ENCODE measurements at regions not wholly inside any gene's neighbourhood (a gene's known extent, or its start where the extent isn't known, plus 50 kb on each side); places are given as distances from the start of the nearest gene placed in this dataset.
"Not testable (repeated sequence)": the region's sequence is repeated elsewhere in the genome, so short reads cannot be mapped to it uniquely, and the experiment has no call there.

- H3K4me2 ChIP-seq (ENCODE audit: control insufficient read depth, extremely low read depth, insufficient read depth, low read depth, low read length); dilution Hi-C loops (cut with MboI; ENCODE audit: extremely low pct_ligation_motif_present, low sequenced_read_pairs); H3K9me1 ChIP-seq (ENCODE audit: control insufficient read depth, extremely low read depth, insufficient read depth, low read length); H4K20me1 ChIP-seq (ENCODE audit: control insufficient read depth, extremely low read depth, insufficient read depth, low read length); H2AFZ ChIP-seq (ENCODE audit: control insufficient read depth, low read length); H3K4me1 ChIP-seq (ENCODE audit: control insufficient read depth, extremely low read depth, insufficient read depth, low read length); H3K9ac ChIP-seq (ENCODE audit: control insufficient read depth, extremely low read depth, insufficient read depth, low read length); H3K4me3 ChIP-seq (ENCODE audit: control insufficient read depth in 2 of 3, extremely low read depth in 1 of 3, insufficient read depth in 2 of 3, low read depth in 1 of 3, low read length in 3 of 3); DNase-seq (ENCODE audit: low read depth, low spot score); H3K27ac ChIP-seq (ENCODE audit: control insufficient read depth, insufficient read depth, low read length); FAIRE-seq; H3K79me2 ChIP-seq (ENCODE audit: control insufficient read depth, insufficient read depth, low read length); H3K36me3 ChIP-seq (ENCODE audit: control insufficient read depth in 2 of 2, extremely low read depth in 1 of 2, insufficient read depth in 2 of 2, low read length in 2 of 2); H3K9me3 ChIP-seq (ENCODE audit: control insufficient read depth, low read depth, low read length): not testable (repeated sequence)
- TF ChIP-seq CTCF (optimal IDR thresholded peaks at IDR 0.05 in 1 of 3, IDR thresholded peaks at IDR 0.05 in 1 of 3, conservative IDR thresholded peaks at IDR 0.05 in 1 of 3; ENCODE audit: extremely low read depth in 1 of 3, insufficient read depth in 2 of 3, low read length in 3 of 3): peak in 1 of 3 experiments; percentile 5
- peaks cover 15% of the 10 kb centered on the region for H3K27me3 ChIP-seq (ENCODE audit: control insufficient read depth, extremely low read depth, insufficient read depth, low read length)
Observed at GRCh38 chr2:129924115-129924514, 55.4 kb upstream of the RAB6C start.

- no peak for TF ChIP-seq EZH2 (IDR thresholded peaks at IDR 0.05; ENCODE audit: low read length)
- no peak for TF ChIP-seq CTCF (optimal IDR thresholded peaks at IDR 0.05 in 1 of 3, IDR thresholded peaks at IDR 0.05 in 1 of 3, conservative IDR thresholded peaks at IDR 0.05 in 1 of 3; ENCODE audit: extremely low read depth in 1 of 3, insufficient read depth in 2 of 3, low read length in 3 of 3)
Observed at GRCh38 chr2:129925381-129925780, 54.1 kb upstream of the RAB6C start.

More at GRCh38 chr2:129925381-129925780, 54.1 kb upstream of the RAB6C start:
- H4K20me1 ChIP-seq (ENCODE audit: control insufficient read depth, extremely low read depth, insufficient read depth, low read length): no peaks in the 10 kb centered on the region
- peaks cover 3% of the 10 kb centered on the region for H3K4me1 ChIP-seq (ENCODE audit: control insufficient read depth, extremely low read depth, insufficient read depth, low read length)
- H3K4me3 ChIP-seq (ENCODE audit: control insufficient read depth in 2 of 3, extremely low read depth in 1 of 3, insufficient read depth in 2 of 3, low read depth in 1 of 3, low read length in 3 of 3): no peak overlapping the region
- no peak for DNase-seq (ENCODE audit: low read depth, low spot score)
- H3K36me3 ChIP-seq (ENCODE audit: control insufficient read depth in 2 of 2, extremely low read depth in 1 of 2, insufficient read depth in 2 of 2, low read length in 2 of 2): no peaks in the 10 kb centered on the region
- peaks cover 15% of the 10 kb centered on the region for H3K27me3 ChIP-seq (ENCODE audit: control insufficient read depth, extremely low read depth, insufficient read depth, low read length)
- no peak overlapping the region for H3K9ac ChIP-seq (ENCODE audit: control insufficient read depth, extremely low read depth, insufficient read depth, low read length)
- no peak overlapping the region for H3K4me2 ChIP-seq (ENCODE audit: control insufficient read depth, extremely low read depth, insufficient read depth, low read depth, low read length)
- H3K27ac ChIP-seq (ENCODE audit: control insufficient read depth, insufficient read depth, low read length): no peak overlapping the region
- FAIRE-seq: no peak
- H3K79me2 ChIP-seq (ENCODE audit: control insufficient read depth, insufficient read depth, low read length): no peaks in the 10 kb centered on the region
- H3K9me3 ChIP-seq (ENCODE audit: control insufficient read depth, low read depth, low read length): no peaks in the 10 kb centered on the region
- no peak overlapping the region for H2AFZ ChIP-seq (ENCODE audit: control insufficient read depth, low read length)
- H3K9me1 ChIP-seq (ENCODE audit: control insufficient read depth, extremely low read depth, insufficient read depth, low read length): no peaks in the 10 kb centered on the region
- dilution Hi-C loops (cut with MboI; ENCODE audit: extremely low pct_ligation_motif_present, low sequenced_read_pairs): no loop called here
